ENCODE measurements at regions not wholly inside any gene's neighbourhood (a gene's known extent, or its start where the extent isn't known, plus 50 kb on each side); places are given as distances from the start of the nearest gene placed in this dataset.

DNA sequence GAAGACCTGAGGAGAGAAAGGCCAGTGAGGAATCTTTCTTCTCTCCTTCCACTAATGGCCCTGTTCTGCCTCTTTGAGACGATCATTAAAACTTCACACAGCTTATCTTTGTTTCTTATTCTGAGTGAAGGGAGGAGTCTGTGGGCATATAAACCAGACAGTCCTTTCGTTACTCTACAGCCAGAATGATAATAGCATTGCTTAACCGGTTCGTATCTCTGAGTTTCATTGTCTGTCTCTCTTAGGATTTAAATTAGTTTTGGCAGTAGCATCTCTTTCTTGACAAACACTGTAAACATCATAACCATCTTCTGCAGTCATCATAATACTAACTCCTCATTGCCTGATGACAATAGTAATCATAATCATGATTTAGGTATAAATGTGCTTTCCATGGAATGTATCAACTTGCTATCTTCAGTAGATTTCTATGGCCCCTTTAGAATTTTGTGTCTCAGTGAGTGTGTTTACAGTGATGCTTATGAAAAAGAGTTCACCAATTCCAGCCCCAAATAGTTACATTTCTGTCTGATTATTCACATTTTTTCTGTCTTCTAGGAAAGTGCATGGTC, 618.8 kb upstream of the KLF4 start:
- in situ Hi-C loops (cut with MboI; ENCODE audit: low sequenced_read_pairs, unreplicated experiment), result no loop called here
- no peak for DNase-seq (ENCODE audit: low spot score)
- TF ChIP-seq, protein P1, sequence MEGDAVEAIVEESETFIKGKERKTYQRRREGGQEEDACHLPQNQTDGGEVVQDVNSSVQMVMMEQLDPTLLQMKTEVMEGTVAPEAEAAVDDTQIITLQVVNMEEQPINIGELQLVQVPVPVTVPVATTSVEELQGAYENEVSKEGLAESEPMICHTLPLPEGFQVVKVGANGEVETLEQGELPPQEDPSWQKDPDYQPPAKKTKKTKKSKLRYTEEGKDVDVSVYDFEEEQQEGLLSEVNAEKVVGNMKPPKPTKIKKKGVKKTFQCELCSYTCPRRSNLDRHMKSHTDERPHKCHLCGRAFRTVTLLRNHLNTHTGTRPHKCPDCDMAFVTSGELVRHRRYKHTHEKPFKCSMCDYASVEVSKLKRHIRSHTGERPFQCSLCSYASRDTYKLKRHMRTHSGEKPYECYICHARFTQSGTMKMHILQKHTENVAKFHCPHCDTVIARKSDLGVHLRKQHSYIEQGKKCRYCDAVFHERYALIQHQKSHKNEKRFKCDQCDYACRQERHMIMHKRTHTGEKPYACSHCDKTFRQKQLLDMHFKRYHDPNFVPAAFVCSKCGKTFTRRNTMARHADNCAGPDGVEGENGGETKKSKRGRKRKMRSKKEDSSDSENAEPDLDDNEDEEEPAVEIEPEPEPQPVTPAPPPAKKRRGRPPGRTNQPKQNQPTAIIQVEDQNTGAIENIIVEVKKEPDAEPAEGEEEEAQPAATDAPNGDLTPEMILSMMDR (IDR thresholded peaks at IDR 0.05; ENCODE audit: borderline replicate concordance, control extremely low read depth, extremely low read depth, insufficient read depth, missing control alignments), result no peak

DNA sequence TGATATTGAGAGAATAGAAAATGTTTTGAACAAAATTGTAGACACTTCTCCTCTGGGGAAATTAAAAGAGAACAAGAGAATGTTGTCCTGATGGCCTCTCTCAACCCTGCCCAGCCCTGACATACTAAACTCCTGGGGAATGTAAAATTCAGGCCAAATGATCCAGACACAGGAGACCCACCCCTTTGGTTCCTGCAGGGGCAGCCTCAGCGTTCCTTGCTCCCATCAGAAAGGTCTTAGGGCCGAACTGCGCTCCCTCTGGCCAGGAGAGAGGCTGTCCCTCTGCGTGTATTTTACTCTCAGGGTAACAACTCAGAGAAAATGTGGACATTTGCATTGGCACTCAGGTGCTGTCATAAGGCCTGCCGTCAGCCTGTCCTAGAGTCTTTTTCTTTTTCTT, 616.3 kb upstream of the KLF4 start:
- in situ Hi-C loops (cut with MboI; ENCODE audit: low sequenced_read_pairs, unreplicated experiment), result no loop called here
- DNase-seq (ENCODE audit: low spot score), result no peak
- TF ChIP-seq, protein P1 (IDR thresholded peaks at IDR 0.05; ENCODE audit: borderline replicate concordance, control extremely low read depth, extremely low read depth, insufficient read depth, missing control alignments), result no peak

DNA sequence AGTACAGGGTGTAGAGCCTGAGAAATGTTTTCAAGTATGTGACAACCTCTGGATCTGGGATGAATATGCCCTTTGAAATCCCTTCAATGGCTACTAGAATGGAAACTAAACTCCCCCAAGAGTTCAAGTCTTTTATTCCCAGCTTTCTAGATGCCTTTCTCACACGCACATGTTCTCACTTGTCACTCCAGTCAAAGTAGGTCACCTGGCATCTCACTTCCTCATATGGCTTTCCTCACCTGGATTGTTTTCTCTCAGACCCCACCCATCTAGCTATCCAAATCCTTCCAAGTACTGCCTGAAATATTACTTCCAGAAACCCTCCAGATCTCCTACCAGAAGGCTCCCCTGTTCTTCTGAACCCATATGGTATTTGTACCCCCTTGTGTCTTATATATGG, 615.4 kb upstream of the KLF4 start:
- TF ChIP-seq, protein P1 (IDR thresholded peaks at IDR 0.05; ENCODE audit: borderline replicate concordance, control extremely low read depth, extremely low read depth, insufficient read depth, missing control alignments), result no peak
- in situ Hi-C loops (cut with MboI; ENCODE audit: low sequenced_read_pairs, unreplicated experiment), result no loop called here
- DNase-seq (ENCODE audit: low spot score), result no peak

DNA sequence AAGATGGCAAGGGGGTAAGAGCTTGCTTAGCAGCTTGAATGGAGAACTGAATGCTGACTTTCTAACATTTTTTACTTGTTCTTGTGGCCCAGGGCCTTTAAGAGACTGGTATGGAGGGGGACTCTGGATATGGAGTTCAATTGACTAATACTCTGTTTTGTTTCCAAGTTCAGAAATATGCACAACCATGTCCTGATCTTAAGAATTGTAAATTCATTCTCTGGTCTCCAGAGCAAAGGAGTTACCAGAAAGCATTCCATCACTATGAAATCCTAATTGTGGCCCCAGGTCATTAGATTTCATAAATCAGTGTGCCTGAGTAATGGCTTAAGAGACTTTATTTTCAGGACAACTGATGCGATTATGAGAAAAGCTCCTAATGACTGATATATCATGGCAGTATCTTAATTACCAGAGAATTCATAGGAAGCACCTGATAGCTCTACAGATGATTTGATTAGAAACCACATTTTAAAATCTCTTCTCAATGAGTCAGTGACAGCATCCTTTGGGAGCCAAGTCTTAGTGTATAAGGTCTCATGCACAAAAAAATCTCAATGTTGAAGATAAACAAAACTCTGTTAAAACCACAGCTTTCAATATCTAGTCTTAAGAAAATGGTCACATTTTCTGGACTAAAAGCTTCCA, 613.6 kb upstream of the KLF4 start:
- DNase-seq (ENCODE audit: low spot score), result no peak
- TF ChIP-seq, protein P1 (IDR thresholded peaks at IDR 0.05; ENCODE audit: borderline replicate concordance, control extremely low read depth, extremely low read depth, insufficient read depth, missing control alignments), result no peak
- in situ Hi-C loops (cut with MboI; ENCODE audit: low sequenced_read_pairs, unreplicated experiment), result no loop called here

DNA sequence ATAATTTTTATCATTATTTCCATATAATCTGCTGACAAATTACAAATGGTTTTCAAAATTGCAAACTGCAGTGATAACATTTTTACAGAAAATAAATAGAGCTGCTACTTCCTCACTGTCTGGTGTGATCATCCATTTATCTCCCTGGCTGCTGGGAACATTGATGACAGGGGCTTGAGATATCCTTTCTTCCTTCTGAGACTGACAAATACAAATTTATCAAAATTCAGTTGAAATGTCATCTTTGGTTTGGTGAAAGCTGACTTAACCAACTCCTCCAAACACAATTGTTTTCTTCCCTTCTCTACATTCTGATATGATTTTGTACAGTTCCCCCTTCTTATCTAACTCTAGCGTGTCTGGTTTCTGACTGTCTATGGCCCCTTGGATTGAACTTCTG, 611.8 kb upstream of the KLF4 start:
- in situ Hi-C loops (cut with MboI; ENCODE audit: low sequenced_read_pairs, unreplicated experiment), result no loop called here
- DNase-seq (ENCODE audit: low spot score), result no peak

DNA sequence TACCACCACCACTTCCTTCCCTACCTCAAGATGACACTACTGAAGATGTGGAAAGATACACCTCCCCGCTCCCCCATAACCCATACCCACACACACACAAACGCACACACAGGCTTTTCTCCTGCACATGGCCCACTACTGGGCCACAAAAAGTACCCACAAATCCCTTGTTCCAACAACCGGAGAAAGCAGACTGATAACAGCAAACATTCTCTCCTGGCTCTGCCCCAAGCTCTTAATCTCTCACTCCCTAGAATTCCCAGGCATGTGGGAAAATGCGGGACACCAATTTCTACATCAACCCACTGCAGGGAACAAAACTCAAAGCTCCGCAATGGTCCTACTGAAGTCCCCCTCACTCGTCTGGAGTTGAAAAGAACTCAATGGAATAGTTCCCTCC, 611.0 kb upstream of the KLF4 start:
- DNase-seq (ENCODE audit: low spot score), result no peak
- TF ChIP-seq, protein P1 (IDR thresholded peaks at IDR 0.05; ENCODE audit: borderline replicate concordance, control extremely low read depth, extremely low read depth, insufficient read depth, missing control alignments), result no peak
- in situ Hi-C loops (cut with MboI; ENCODE audit: low sequenced_read_pairs, unreplicated experiment), result no loop called here

More for the DNA sequence above, 611.8 kb upstream of the KLF4 start:
- TF ChIP-seq, protein P1 (IDR thresholded peaks at IDR 0.05; ENCODE audit: borderline replicate concordance, control extremely low read depth, extremely low read depth, insufficient read depth, missing control alignments), result no peak
